ENCODE measurements at regions not wholly inside any gene's neighbourhood (a gene's known extent, or its start where the extent isn't known, plus 50 kb on each side); places are given as distances from the start of the nearest gene placed in this dataset.

DNA sequence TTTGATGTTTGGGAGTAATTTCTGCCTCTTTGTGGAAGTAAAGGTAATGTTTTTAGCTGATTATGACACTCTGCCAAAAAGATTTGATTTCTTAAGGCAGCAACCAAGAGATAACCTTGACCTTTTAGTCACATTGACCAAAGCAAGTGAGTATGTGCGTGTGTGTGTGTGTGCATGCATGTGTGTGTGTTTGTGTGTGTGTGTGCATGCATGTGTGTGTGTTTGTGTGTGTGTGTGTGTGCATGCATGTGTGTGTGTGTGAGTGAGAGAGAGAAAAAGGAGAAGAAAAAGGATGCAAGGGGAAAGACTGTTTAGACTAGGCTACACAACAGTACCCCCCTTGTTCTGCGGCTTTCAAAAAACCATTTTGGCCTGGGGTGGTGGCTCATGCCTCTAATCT is 88.1 kb upstream of the NPVF start:
- DNase-seq: no peak

DNA sequence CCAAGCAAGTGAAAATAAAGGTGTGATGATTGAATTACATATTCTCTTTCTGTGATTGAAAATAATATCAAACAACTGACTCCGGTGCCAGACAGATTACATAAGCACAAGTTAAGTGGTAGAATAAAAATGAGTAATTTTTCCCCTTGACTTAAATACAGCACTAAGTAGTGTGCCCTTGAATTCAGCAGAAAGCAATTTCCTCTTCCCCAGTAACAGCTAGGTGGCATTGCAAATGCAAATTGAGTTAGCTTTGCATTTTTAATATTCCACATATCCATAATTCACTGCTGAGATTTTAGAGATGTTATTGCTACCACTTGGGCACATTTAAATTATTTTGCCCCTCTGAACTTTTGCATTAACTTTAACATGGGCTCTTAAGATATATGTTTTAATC is 89.8 kb upstream of the NPVF start:
- DNase-seq: no peak

DNA sequence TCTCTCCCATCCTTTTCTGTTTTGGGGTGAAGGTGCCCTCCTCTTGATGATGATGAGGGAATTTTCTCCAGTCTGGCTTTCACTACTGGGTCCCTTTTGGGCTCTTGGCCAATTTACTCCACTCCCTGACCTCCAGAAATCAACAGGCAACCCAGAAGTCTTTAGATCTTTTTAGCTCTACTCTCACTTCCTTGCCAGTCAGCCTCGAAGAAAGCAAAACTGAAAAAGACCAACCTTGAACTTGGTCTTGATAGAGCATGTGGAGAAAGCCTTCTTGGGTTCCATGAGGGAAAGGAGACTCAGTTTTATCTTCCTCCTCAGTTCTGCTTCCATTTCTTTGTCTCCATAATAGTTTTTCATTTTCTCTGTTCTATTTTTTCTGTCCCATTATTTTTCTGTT is 91.4 kb upstream of the NPVF start:
- no peak for DNase-seq

DNA sequence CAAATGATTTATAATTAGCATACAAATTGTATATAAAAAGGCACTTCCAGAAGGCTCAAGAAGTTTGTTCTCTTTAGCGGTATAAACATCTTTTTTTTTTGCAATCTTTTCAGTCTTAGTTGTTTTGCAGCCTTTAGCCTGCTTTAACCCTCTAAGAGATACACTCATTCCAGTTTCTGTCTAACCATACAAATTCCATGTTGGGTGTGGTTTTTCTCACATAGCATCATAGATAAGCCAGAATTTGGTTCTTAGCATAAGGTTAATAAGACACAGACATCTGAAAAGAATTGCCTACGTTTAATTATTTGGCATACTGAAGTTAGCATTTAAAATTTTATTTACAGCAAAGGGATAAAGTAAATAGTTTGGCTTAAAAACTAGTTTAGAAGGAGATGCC is 92.5 kb upstream of the NPVF start:
- DNase-seq: no peak

DNA sequence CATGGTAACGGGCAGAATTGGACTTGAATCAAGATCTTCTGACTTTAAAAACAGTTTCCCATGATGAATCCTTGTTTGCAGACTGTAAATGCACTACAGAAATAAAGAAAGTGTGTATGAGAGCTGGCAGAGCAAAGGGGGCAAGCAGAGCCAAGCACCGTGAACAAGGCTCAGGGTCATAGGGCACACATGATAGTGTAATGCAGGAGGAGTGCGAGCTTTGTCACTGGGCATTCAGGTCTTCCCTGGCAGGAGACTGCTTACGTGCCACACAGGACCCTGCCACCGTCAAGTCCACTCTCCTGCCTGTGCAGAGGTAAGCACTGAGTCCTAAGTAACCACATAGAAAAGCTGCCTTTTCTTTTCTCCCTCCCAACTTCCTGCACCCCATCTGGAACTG is 93.1 kb upstream of the NPVF start:
- no peak for DNase-seq

DNA sequence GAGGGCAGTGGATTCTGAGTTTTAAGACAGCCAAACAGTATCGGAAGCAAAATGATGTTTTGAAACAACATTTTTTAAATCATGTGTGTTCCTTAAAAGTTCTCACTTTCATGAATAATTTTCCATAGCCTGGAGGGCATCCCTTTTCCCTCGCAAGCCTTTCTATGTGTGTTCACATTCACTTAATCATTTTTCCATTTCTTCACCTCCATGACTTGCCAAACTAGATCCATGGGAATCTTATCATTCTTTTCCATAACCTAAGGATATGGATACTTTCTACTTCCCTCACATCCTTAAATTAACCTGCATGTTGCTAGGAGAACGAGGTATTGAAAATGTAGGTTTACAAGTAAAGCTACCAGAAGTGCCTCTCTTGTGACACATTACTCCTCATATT is 94.2 kb upstream of the NPVF start:
- DNase-seq: no peak

GRCh38 chr7:25325186-25325757 is 97.0 kb upstream of the NPVF start:
- no peak for DNase-seq

GRCh38 chr7:25326501-25327156 is 98.3 kb upstream of the NPVF start:
- DNase-seq: no peak

GRCh38 chr7:25329815-25330214 is 101.5 kb upstream of the NPVF start:
- no peak for DNase-seq

- no peak for DNase-seq
Measured at GRCh38 chr7:25333296-25333928, 105.1 kb upstream of the NPVF start.

DNA sequence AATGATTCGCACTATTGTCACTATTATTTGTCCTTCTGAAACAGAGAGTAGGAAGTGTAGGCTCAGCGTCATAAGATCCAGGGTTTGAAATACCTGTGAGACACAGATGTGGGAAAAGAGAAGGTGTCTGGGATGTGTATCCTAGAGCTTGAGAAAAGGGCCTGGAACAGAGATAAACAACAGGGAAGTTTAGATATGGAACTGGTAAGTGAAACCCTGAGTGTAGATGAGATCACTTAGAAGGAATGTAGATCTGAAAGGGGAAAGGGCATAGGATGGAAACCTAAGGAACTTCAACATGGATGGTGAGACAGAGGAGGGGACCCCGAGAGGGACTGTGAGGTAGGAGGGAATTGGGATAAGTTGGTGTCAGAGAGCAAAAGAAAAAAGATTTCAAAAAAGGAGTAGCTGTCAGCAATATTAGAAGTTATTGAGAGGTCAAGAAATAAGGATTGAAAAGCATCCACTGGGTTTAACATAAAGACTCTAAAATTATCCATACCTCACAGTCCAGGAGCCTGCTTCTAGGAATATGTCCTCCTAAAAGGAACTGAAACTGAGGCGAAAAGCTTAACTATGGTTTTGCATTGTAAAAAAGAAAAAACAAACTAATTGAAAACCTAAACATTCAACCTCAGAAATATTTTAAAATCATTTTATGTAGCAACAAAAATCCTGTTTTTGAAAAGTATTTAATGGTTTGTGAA is 119.2 kb upstream of the NPVF start:
- DNase-seq: no peak

GRCh38 chr7:25348104-25348503 is 119.8 kb upstream of the NPVF start:
- no peak for DNase-seq

- DNase-seq: no peak
Measured at GRCh38 chr7:25349283-25350017, 121.2 kb upstream of the NPVF start.

DNA sequence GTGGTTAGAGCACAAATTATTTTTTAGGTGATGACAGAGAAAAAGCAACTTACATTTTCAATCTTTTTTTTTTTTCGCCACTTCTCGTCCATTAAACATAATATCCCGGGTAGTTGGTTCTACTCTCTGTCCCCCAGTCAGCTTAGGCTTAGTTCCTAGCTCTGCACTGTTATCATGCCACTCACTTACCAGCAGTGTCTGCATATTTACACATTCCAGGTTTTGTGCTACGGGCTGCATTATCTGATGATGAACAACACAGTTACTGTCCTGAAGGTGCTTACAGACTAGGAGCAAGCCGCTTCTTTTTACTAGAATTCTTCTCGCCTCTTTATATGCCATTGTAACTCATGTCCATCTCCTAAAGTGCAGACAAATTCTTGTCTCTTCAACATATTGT is 121.8 kb upstream of the NPVF start:
- DNase-seq: no peak

DNA sequence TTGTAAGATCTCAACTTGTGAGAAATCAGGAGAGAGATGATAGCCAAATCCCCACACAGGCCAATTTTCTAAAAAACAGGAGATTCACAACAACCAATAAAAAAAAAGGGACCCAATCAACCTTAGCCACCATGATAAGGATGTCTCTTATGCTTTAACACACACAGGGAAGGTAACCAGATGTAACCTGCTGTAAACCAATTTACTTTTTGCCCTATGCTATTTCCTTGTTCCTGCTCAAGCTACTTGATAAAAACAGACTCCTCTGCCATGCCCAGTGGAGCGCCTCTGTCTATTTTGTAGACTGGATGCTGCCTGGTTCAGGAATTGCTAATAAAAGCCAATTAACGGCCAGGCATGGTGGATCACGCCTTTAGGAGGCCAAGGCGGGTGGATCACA is 123.5 kb upstream of the NPVF start:
- no peak for DNase-seq

- DNase-seq: no peak
Measured at GRCh38 chr7:25353196-25353595, 124.9 kb upstream of the NPVF start.

- DNase-seq: no peak
Measured at GRCh38 chr7:25353732-25354131, 125.4 kb upstream of the NPVF start.

GRCh38 chr7:25356534-25357151 is 128.4 kb upstream of the NPVF start:
- DNase-seq: no peak

DNA sequence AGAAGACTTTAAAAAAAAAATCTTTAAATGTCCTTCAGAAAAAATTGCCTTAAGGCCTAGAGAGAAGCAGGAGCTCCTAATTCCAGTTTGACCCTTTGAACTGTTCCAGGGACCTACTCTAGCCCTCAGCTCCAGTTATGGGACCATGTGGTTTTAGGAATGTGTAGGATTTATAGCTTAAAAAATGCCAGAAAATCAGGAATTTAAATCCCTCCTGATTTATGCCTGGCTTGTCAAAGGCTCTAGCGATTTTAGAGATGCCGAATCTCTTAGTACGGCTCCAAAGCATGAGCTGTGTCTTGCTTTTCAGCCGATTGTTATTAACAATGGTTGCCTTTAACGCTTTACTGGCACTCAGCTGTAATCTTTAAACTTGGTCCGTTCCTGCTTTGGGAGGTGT is 130.6 kb upstream of the NPVF start:
- DNase-seq: no peak

GRCh38 chr7:25359471-25360059 is 131.3 kb upstream of the NPVF start:
- no peak for DNase-seq

- no peak for DNase-seq
Measured at GRCh38 chr7:25360451-25360850, 132.2 kb upstream of the NPVF start.

GRCh38 chr7:25361387-25361786 is 133.1 kb upstream of the NPVF start:
- no peak for DNase-seq

GRCh38 chr7:25361863-25362262 is 133.6 kb upstream of the NPVF start:
- DNase-seq: no peak
